HG03521 (cell line): ENCODE measurements at regions not wholly inside any gene's neighbourhood (a gene's known extent, or its start where the extent isn't known, plus 50 kb on each side); places are given as distances from the start of the nearest gene placed in this dataset.
"Not testable (repeated sequence)": the region's sequence is repeated elsewhere in the genome, so short reads cannot be mapped to it uniquely, and the experiment has no call there.

Experiments used
- ATAC-seq: cut with Tn5 transposase; IDR thresholded peaks from one replicate; pipeline ENCODE4 v1.9.1; 2021; ENCODE audit warnings: mild to moderate bottlenecking, moderate library complexity; ENCODE audit not compliant: unreplicated experiment

GRCh38 chr4:155592179-155592937, 74.3 kb upstream of the GUCY1A1 start:
- ATAC-seq: no peak

- no peak for ATAC-seq
These were observed 74.9 kb upstream of the GUCY1A1 start for GRCh38 chr4:155591738-155592143.

- ATAC-seq: no peak
These were observed 75.7 kb upstream of the GUCY1A1 start for GRCh38 chr4:155590796-155591585.

GRCh38 chr4:155588437-155588836, 78.2 kb upstream of the GUCY1A1 start:
- no peak for ATAC-seq

GRCh38 chr4:155587766-155588165, 78.9 kb upstream of the GUCY1A1 start:
- ATAC-seq: no peak

- ATAC-seq: no peak
These were observed 83.6 kb upstream of the GUCY1A1 start for GRCh38 chr4:155582971-155583437.

GRCh38 chr4:155582041-155582440, 84.6 kb upstream of the GUCY1A1 start:
- ATAC-seq: no peak

- ATAC-seq: no peak
These were observed 87.8 kb upstream of the GUCY1A1 start for GRCh38 chr4:155578726-155579370.

- ATAC-seq: no peak
These were observed 88.4 kb upstream of the GUCY1A1 start for GRCh38 chr4:155578219-155578618.

GRCh38 chr4:155574329-155574728, 92.3 kb upstream of the GUCY1A1 start:
- ATAC-seq: not testable (repeated sequence)

GRCh38 chr4:155573126-155573525, 93.5 kb upstream of the GUCY1A1 start:
- no peak for ATAC-seq

- no peak for ATAC-seq
These were observed 94.4 kb upstream of the GUCY1A1 start for GRCh38 chr4:155572106-155572703.

- no peak for ATAC-seq
These were observed 95.3 kb upstream of the GUCY1A1 start for GRCh38 chr4:155571184-155571944.

GRCh38 chr4:155570661-155571060, 96.0 kb upstream of the GUCY1A1 start:
- ATAC-seq: no peak

GRCh38 chr4:155569960-155570515, 96.6 kb upstream of the GUCY1A1 start:
- no peak for ATAC-seq

GRCh38 chr4:155569471-155569870, 97.2 kb upstream of the GUCY1A1 start:
- no peak for ATAC-seq

- ATAC-seq: no peak
These were observed 97.9 kb upstream of the GUCY1A1 start for GRCh38 chr4:155568641-155569220.

GRCh38 chr4:155566354-155566753, 100.3 kb upstream of the GUCY1A1 start:
- no peak for ATAC-seq

- no peak for ATAC-seq
These were observed 100.9 kb upstream of the GUCY1A1 start for GRCh38 chr4:155565776-155566175.

GRCh38 chr4:155565330-155565729, 101.3 kb upstream of the GUCY1A1 start:
- no peak for ATAC-seq
